HG03521 (cell line): ENCODE measurements at regions not wholly inside any gene's neighbourhood (a gene's known extent, or its start where the extent isn't known, plus 50 kb on each side); places are given as distances from the start of the nearest gene placed in this dataset.
"Not testable (repeated sequence)": the region's sequence is repeated elsewhere in the genome, so short reads cannot be mapped to it uniquely, and the experiment has no call there.

ENCODE experiments used
- ATAC-seq: cut with Tn5 transposase; IDR thresholded peaks from one replicate; pipeline ENCODE4 v1.9.1; 2021; ENCODE audit warnings: mild to moderate bottlenecking, moderate library complexity; ENCODE audit not compliant: unreplicated experiment

GRCh38 chr1:98575955-98576354 is 85.6 kb upstream of the SNX7 start:
- ATAC-seq = no peak

- no peak for ATAC-seq
Measured at GRCh38 chr1:98565951-98566350, 95.6 kb upstream of the SNX7 start.

- ATAC-seq = no peak
Measured at GRCh38 chr1:98559291-98559690, 102.2 kb upstream of the SNX7 start.

- no peak for ATAC-seq
Measured at GRCh38 chr1:98557895-98558294, 103.6 kb upstream of the SNX7 start.

GRCh38 chr1:98556521-98557158 is 104.9 kb upstream of the SNX7 start:
- no peak for ATAC-seq

DNA sequence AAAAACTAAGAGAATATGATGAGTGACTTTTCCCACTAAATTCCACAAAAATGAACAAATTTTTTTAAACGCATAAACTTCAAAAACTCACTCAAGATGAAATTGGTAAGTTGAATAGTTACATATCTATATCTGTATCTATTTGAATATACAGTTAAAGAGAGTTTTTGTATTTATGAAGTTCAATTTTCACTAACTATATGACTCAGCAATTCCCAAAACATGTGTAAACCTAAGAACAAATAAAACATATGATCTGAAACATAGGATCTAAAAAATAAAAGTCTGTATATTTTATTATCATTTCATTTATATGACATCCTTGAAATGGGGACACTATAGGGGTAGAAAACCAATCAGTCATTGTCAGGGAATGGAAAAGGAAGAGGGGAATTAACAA is 105.7 kb upstream of the SNX7 start:
- ATAC-seq = no peak

- ATAC-seq = not testable (repeated sequence)
Measured at GRCh38 chr1:98552576-98553074, 108.9 kb upstream of the SNX7 start.

DNA sequence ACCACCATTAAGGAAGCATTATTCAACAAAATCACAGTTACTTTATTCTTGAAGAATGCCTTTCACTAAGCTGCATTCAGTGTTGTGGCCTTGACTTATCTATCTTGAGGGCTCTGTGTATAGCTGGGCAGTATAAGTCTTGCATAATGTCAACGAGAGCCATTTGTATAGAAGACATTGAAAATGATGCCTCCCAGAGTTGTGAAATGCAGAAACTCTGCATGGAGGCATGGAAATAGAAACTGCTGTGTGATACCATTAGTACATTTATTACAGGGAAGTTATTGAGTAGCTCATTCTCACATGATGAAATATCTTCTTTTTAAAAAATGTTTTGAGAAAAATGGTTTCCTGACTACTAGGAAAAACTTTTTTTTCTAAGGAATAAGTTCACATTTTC is 111.4 kb upstream of the SNX7 start:
- no peak for ATAC-seq

- no peak for ATAC-seq
Measured at GRCh38 chr1:98546319-98546718, 115.2 kb upstream of the SNX7 start.

GRCh38 chr1:98538106-98538505 is 123.4 kb upstream of the SNX7 start:
- ATAC-seq = no peak

GRCh38 chr1:98523256-98523655 is 138.3 kb upstream of the SNX7 start:
- ATAC-seq = no peak

GRCh38 chr1:98516306-98516705 is 145.2 kb upstream of the SNX7 start:
- ATAC-seq = no peak

GRCh38 chr1:98515744-98516143 is 145.8 kb upstream of the SNX7 start:
- no peak for ATAC-seq

DNA sequence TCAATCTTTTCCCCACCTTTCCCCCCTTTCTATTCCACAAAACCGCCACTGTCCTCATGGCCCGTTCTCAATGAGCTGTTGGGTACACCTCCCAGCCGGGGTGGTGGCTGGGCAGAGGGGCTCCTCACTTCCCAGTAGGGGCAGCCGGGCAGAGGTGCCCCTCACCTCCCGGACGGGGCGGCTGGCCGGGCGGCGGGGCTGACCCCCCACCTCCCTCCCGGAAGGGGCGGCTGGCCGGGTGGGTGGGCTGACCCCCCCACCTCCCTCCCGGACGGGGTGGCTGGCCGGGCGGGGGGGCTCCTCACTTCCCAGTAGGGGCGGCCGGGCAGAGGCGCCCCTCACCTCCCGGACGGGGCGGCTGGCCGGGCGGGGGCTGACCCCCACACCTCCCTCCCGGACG is 149.3 kb upstream of the SNX7 start:
- ATAC-seq = not testable (repeated sequence)

- no peak for ATAC-seq
Measured at GRCh38 chr1:98503771-98504170, 157.8 kb upstream of the SNX7 start.

DNA sequence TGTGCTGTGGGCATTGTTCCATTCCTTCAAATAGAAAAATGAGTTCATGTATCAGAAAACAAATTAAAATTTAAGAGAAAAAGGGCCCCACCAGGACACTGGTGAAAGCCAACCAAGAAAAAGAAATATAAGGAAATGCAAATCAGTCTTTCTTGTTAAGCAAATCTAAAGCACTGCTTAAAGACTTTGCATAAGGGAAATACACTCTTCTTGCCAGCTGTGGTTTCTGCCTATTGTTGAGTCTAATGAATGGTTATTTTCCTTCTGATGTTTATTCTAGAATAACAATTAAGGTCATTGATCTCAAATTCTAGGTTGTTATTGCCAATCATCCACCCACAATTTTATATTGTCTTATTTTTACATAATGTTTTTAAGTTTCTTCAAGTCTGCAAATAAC is 158.6 kb upstream of the SNX7 start:
- no peak for ATAC-seq

DNA sequence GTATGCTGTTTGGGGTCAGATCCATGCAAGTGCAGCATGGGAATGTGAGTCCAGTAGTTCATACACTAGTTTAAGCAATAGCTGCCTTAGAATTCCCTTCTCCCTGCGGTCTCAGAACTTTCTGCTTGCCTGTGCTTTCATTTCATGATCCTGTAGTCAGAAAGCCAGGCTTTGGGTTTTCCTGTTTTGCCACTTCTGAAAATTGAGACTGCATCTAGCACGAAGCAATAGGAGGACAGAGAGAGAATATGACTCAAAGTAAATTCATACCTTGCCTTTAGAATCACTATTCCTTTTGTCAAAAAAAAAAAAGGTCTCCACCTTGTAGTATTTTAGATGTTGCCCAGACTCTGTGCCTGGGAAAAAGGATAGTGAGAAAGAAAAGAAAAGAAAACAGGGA is 161.2 kb upstream of the SNX7 start:
- no peak for ATAC-seq

DNA sequence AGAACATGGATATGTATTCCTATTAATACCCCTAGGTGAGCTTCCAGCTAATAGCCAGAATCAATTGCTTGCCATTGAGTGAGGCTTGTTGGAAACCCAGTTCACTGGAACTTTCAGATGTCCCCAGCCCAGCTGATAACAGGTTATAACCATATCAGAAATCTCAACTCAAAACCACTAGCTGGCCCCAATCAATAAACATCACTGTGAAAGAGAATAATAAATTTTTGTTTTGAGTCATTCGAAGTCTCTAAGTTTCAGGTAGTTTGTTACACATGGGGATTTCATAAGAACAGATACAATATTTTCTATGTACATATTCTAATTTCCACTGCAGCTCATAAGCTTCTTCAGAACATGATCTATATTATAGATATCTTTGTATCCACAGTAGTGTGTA is 162.9 kb upstream of the SNX7 start:
- ATAC-seq = no peak

- ATAC-seq = no peak
Measured at GRCh38 chr1:98497497-98497896, 164.0 kb upstream of the SNX7 start.

DNA sequence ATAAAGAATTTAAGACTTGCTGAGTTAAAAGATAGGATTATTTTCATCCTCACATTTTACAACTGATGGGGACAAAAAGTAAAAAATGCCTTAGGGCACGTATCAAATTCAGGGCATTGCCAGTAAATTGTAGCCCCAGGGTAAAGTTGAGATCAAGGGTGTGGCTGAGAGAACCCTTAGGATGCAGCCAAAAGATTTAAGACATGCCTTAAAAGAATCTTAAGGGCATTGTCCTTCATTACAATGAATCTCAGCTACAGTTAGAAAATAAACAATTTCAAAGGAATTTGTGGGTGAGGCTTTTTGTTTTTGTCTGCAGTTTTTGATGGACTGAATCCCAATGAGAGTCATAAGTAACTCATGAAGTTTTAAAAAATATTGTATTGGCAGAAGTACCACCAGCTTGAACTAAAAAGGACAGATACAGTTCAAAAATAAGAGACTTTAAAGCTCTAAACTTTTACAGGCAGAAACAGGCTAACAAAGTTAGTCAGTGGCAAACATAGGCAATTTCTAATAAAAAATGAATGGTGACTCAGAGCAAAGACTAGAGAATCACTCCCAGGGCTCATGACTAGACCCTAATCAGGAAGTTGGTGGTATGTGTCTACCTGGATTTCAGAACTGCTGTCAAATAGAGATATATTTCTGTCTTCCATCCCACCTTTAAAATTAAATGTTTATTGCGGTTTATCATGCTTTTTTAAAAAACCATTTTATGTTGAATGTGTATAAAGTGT is 165.1 kb upstream of the SNX7 start:
- no peak for ATAC-seq

DNA sequence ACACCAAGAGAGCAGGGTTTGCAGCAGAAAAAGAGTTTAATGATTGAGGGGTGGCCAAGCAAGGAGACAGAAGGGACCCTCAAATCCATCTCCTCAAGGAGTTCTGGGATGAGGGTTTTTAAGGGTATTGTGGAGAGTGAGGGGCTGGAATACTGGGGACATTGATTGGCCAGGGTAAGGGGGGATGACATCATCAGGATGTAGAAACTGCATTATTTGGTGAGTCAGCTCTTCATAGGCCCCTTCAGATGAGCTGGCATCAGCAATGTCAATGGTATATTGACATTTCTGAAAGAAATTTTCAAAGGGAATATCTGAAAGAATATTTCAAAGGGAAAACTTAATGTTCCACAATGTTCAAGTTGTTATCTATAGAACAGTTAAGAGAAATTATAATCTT is 168.1 kb upstream of the SNX7 start:
- ATAC-seq = no peak

DNA sequence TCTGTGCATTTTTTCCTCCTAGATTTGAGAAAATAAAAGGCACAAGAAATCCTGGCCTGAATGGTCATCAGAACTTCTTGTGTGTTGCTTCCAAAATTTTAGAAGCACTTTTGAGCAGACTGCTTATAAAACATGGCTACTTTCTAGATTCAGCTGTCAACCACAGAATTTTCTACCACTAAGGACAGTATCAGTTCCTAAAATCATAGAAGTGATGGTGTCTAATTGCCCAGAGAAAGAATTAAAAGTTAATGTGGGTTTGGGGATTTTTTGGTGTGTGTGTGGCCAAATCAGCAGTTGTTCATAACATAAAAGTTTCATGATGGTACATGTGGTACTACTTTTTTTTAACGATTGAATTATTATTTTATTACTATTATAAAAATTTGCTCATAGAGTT is 171.4 kb upstream of the SNX7 start:
- peak; percentile 60 for ATAC-seq

- no peak for ATAC-seq
Measured at GRCh38 chr1:98487620-98488019, 173.9 kb upstream of the SNX7 start.
